Activated CD8-positive, alpha-beta memory T cell treated with anti-CD3 and anti-CD28 coated beads, Interleukin-2, amount 10 ng/mL, durations not matched to agents 7 days and 5 days (primary cell): ENCODE measurements at regions not wholly inside any gene's neighbourhood (a gene's known extent, or its start where the extent isn't known, plus 50 kb on each side); places are given as distances from the start of the nearest gene placed in this dataset.
"Not testable (repeated sequence)": the region's sequence is repeated elsewhere in the genome, so short reads cannot be mapped to it uniquely, and the experiment has no call there.

Source experiments
- ATAC-seq: fragments of 150-1000 bp; cut with Tn5 transposase; one replicate; pipeline ENCODE4 v1.10.0; 2021; ENCODE audit warnings: moderate library complexity
- CTCF ChIA-PET: fragments of 350-600 bp; sonication (Branson Sonifier 250); formaldehyde crosslinking; loops from one replicate; lab custom pipeline; 2021; ENCODE audit warnings: antibody characterized with exemption; lab: Charles Lee
- DNase-seq: peaks from one replicate; pipeline ENCODE4 v3.0.0-alpha.2; 2020
- H3K27ac Mint-ChIP-seq: one replicate; pipeline ENCODE4 v1.8.0; 2021; ENCODE audit warnings: mild to moderate bottlenecking, mixed read lengths
- H3K27me3 Mint-ChIP-seq: one replicate; pipeline ENCODE4 v1.8.0; 2021; ENCODE audit warnings: mixed read lengths
- H3K36me3 Mint-ChIP-seq: one replicate; pipeline ENCODE4 v1.8.0; 2021; ENCODE audit warnings: mild to moderate bottlenecking, mixed read lengths
- H3K4me1 Mint-ChIP-seq: one replicate; pipeline ENCODE4 v1.8.0; 2021; ENCODE audit warnings: mixed read lengths
- H3K4me3 Mint-ChIP-seq: one replicate; pipeline ENCODE4 v1.8.0; 2021; ENCODE audit warnings: mild to moderate bottlenecking, moderate library complexity, mixed read lengths
- H3K9me3 Mint-ChIP-seq: one replicate; pipeline ENCODE4 v1.8.0; 2022; ENCODE audit warnings: low read depth, mixed read lengths

GRCh38 chr10:36017137-36017536 is 375.0 kb upstream of the FZD8 start:
- H3K4me1 Mint-ChIP-seq: no peaks in the 10 kb centered on the region
- no peak overlapping the region for H3K27ac Mint-ChIP-seq
- H3K9me3 Mint-ChIP-seq: peaks cover 6% of the 10 kb centered on the region
- no peak for DNase-seq
- H3K4me3 Mint-ChIP-seq: no peak overlapping the region
- H3K27me3 Mint-ChIP-seq: no peaks in the 10 kb centered on the region
- no peaks in the 10 kb centered on the region for H3K36me3 Mint-ChIP-seq
- CTCF ChIA-PET: no interaction called here
- ATAC-seq: no peak

GRCh38 chr10:36007369-36007768 is 365.3 kb upstream of the FZD8 start:
- no peak for DNase-seq
- ATAC-seq: no peak

GRCh38 chr10:36003688-36004087 is 361.6 kb upstream of the FZD8 start:
- Mint-ChIP-seq H3K27ac (no peak overlapping the region), H3K4me3 (no peak overlapping the region), H3K27me3 (no peaks in the 10 kb centered on the region), H3K9me3 (peaks cover 7% of the 10 kb centered on the region), H3K36me3 (no peaks in the 10 kb centered on the region), H3K4me1 (no peaks in the 10 kb centered on the region)
- DNase-seq: no peak
- CTCF ChIA-PET: no interaction called here
- ATAC-seq: no peak

More at GRCh38 chr10:36007369-36007768, 365.3 kb upstream of the FZD8 start:
- H3K27ac Mint-ChIP-seq: no peak overlapping the region
- no peaks in the 10 kb centered on the region for H3K4me1 Mint-ChIP-seq
- no peaks in the 10 kb centered on the region for H3K27me3 Mint-ChIP-seq
- no peak overlapping the region for H3K4me3 Mint-ChIP-seq
- peaks cover 5% of the 10 kb centered on the region for H3K9me3 Mint-ChIP-seq
- CTCF ChIA-PET: no interaction called here
- no peaks in the 10 kb centered on the region for H3K36me3 Mint-ChIP-seq

GRCh38 chr10:36003031-36003600 is 361.0 kb upstream of the FZD8 start:
- no peaks in the 10 kb centered on the region for H3K4me1 Mint-ChIP-seq
- ATAC-seq (no peak), DNase-seq (no peak)
- no peak overlapping the region for H3K27ac Mint-ChIP-seq
- peaks cover 7% of the 10 kb centered on the region for H3K9me3 Mint-ChIP-seq
- CTCF ChIA-PET: no interaction called here
- H3K27me3 Mint-ChIP-seq: no peaks in the 10 kb centered on the region
- H3K4me3 Mint-ChIP-seq: no peak overlapping the region
- no peaks in the 10 kb centered on the region for H3K36me3 Mint-ChIP-seq

- CTCF ChIA-PET: no interaction called here
- H3K27me3 Mint-ChIP-seq: no peaks in the 10 kb centered on the region
- no peak overlapping the region for H3K4me3 Mint-ChIP-seq
- no peak for ATAC-seq
- H3K36me3 Mint-ChIP-seq: no peaks in the 10 kb centered on the region
- no peak overlapping the region for H3K27ac Mint-ChIP-seq
- DNase-seq: no peak
- no peaks in the 10 kb centered on the region for H3K4me1 Mint-ChIP-seq
- H3K9me3 Mint-ChIP-seq: peaks cover 8% of the 10 kb centered on the region
Measured at GRCh38 chr10:36002445-36002844, 360.3 kb upstream of the FZD8 start.

- H3K4me1 Mint-ChIP-seq, CTCF ChIA-PET, H3K27me3 Mint-ChIP-seq, H3K27ac Mint-ChIP-seq, H3K9me3 Mint-ChIP-seq, H3K4me3 Mint-ChIP-seq, H3K36me3 Mint-ChIP-seq, DNase-seq, ATAC-seq: not testable (repeated sequence)
Measured at GRCh38 chr10:36000754-36001153, 358.7 kb upstream of the FZD8 start.

- Mint-ChIP-seq H3K36me3 (no peaks in the 10 kb centered on the region), H3K27me3 (no peaks in the 10 kb centered on the region), H3K27ac (no peak overlapping the region), H3K4me3 (no peak overlapping the region), H3K4me1 (no peaks in the 10 kb centered on the region), H3K9me3 (peaks cover 5% of the 10 kb centered on the region)
- DNase-seq (no peak), ATAC-seq (no peak)
- CTCF ChIA-PET: no interaction called here
Measured at GRCh38 chr10:35998026-35998425, 355.9 kb upstream of the FZD8 start.

GRCh38 chr10:35995485-35995884 is 353.4 kb upstream of the FZD8 start:
- H3K27me3 Mint-ChIP-seq: no peaks in the 10 kb centered on the region
- no peak for ATAC-seq
- no peak for DNase-seq
- H3K4me1 Mint-ChIP-seq: no peaks in the 10 kb centered on the region
- H3K27ac Mint-ChIP-seq: no peak overlapping the region
- H3K36me3 Mint-ChIP-seq: no peaks in the 10 kb centered on the region
- H3K4me3 Mint-ChIP-seq: no peak overlapping the region
- H3K9me3 Mint-ChIP-seq: peaks cover 3% of the 10 kb centered on the region
- CTCF ChIA-PET: no interaction called here

GRCh38 chr10:35993591-35994515 is 351.8 kb upstream of the FZD8 start:
- Mint-ChIP-seq H3K4me3 (no peak overlapping the region), H3K4me1 (no peaks in the 10 kb centered on the region), H3K9me3 (peaks cover 5% of the 10 kb centered on the region), H3K27me3 (no peaks in the 10 kb centered on the region), H3K36me3 (no peaks in the 10 kb centered on the region), H3K27ac (no peak overlapping the region)
- DNase-seq (no peak), ATAC-seq (no peak)
- CTCF ChIA-PET: no interaction called here

- DNase-seq: no peak
- Mint-ChIP-seq H3K4me3 (no peak overlapping the region), H3K27ac (no peak overlapping the region), H3K36me3 (no peaks in the 10 kb centered on the region), H3K4me1 (no peaks in the 10 kb centered on the region), H3K9me3 (peaks cover 2% of the 10 kb centered on the region), H3K27me3 (no peaks in the 10 kb centered on the region)
- CTCF ChIA-PET: no interaction called here
- no peak for ATAC-seq
Measured at GRCh38 chr10:35992107-35992506, 350.0 kb upstream of the FZD8 start.

- Mint-ChIP-seq H3K9me3 (peaks cover 6% of the 10 kb centered on the region), H3K27ac (no peak overlapping the region), H3K27me3 (no peaks in the 10 kb centered on the region), H3K36me3 (no peaks in the 10 kb centered on the region), H3K4me3 (no peak overlapping the region), H3K4me1 (no peaks in the 10 kb centered on the region)
- CTCF ChIA-PET: no interaction called here
- ATAC-seq (no peak), DNase-seq (no peak)
Measured at GRCh38 chr10:35986756-35987502, 344.8 kb upstream of the FZD8 start.

GRCh38 chr10:35979116-35979515 is 337.0 kb upstream of the FZD8 start:
- Mint-ChIP-seq H3K36me3 (no peaks in the 10 kb centered on the region), H3K4me1 (no peaks in the 10 kb centered on the region), H3K27me3 (no peaks in the 10 kb centered on the region), H3K4me3 (no peak overlapping the region), H3K9me3 (peaks cover 2% of the 10 kb centered on the region), H3K27ac (no peak overlapping the region)
- DNase-seq: no peak
- no peak for ATAC-seq
- CTCF ChIA-PET: no interaction called here

- H3K4me3 Mint-ChIP-seq, H3K36me3 Mint-ChIP-seq, DNase-seq, ATAC-seq, H3K4me1 Mint-ChIP-seq, H3K27ac Mint-ChIP-seq, H3K9me3 Mint-ChIP-seq, CTCF ChIA-PET, H3K27me3 Mint-ChIP-seq: not testable (repeated sequence)
Measured at GRCh38 chr10:35973912-35974591, 332.0 kb upstream of the FZD8 start.
